A673 (cell line): ENCODE measurements at regions not wholly inside any gene's neighbourhood (a gene's known extent, or its start where the extent isn't known, plus 50 kb on each side); places are given as distances from the start of the nearest gene placed in this dataset.

Experiments used
- BruUV-seq: library from RNA; stranded (reverse); fragments of 400-500 nt; replicated peaks from 2 replicates; lab custom pipeline; 2021; lab: Mats Ljungman, UMichigan
- CTCF ChIA-PET: fragments of 300-600 bp; sonication (Branson Sonifier 250); formaldehyde crosslinking; loops from one replicate; lab custom pipeline; 2022; ENCODE audit warnings: antibody characterized with exemption; lab: Charles Lee
- POLR2A ChIA-PET: fragments of 300-600 bp; sonication (Branson Sonifier 250); formaldehyde crosslinking; loops from one replicate; lab custom pipeline; 2022; ENCODE audit warnings: antibody characterized with exemption; ENCODE audit not compliant: low non-redundant PET; lab: Charles Lee
- DNase-seq: peaks from one replicate; pipeline ENCODE4 v3.0.0-alpha.2; 2015; ENCODE audit warnings: low spot score
- H3K27ac ChIP-seq: fragments of 200-600 bp; sonication (generic); 2 replicates; pipeline ENCODE4 v1.5.1; 2016; ENCODE audit warnings: mixed run types, low read depth, mild to moderate bottlenecking, mixed read lengths, antibody characterized with exemption, low read length; ENCODE audit not compliant: poor library complexity, severe bottlenecking
- H3K27me3 ChIP-seq: fragments of 200-600 bp; sonication (generic); replicated peaks from 2 replicates; pipeline ENCODE4 v1.6.1; 2017; ENCODE audit warnings: mixed run types, low read depth, mild to moderate bottlenecking, mixed read lengths, antibody characterized with exemption, low read length; ENCODE audit not compliant: insufficient read depth, poor library complexity
- H3K36me3 ChIP-seq: fragments of 200-600 bp; sonication (generic); 2 replicates; pipeline ENCODE4 v1.6.1; 2016; ENCODE audit warnings: mixed run types, mild to moderate bottlenecking, mixed read lengths, antibody characterized with exemption, low read length; ENCODE audit not compliant: insufficient read depth, poor library complexity, severe bottlenecking
- H3K4me1 ChIP-seq: fragments of 200-600 bp; sonication (generic); 2 replicates; pipeline ENCODE4 v1.6.1; 2017; ENCODE audit warnings: mixed run types, mild to moderate bottlenecking, mixed read lengths, antibody characterized with exemption, low read length; ENCODE audit not compliant: insufficient read depth, poor library complexity, severe bottlenecking
- H3K4me3 ChIP-seq: fragments of 200-600 bp; sonication (generic); 2 replicates; pipeline ENCODE4 v1.5.1; 2016; ENCODE audit warnings: low read depth, mixed run types, mild to moderate bottlenecking, mixed read lengths, low read length; ENCODE audit not compliant: poor library complexity, severe bottlenecking
- H3K9me3 ChIP-seq: fragments of 200-600 bp; sonication (generic); 2 replicates; pipeline ENCODE4 v1.6.1; 2016; ENCODE audit warnings: mixed run types, low read depth, mild to moderate bottlenecking, mixed read lengths, antibody characterized with exemption, low read length; ENCODE audit not compliant: poor library complexity, severe bottlenecking
- EZH2 ChIP-seq: fragments of 200-600 bp; sonication (generic); IDR thresholded peaks from 2 replicates; pipeline ENCODE4 v1.6.1; 2017; ENCODE audit warnings: borderline replicate concordance, low read depth, mild to moderate bottlenecking, mixed read lengths, antibody characterized with exemption, low read length; ENCODE audit not compliant: poor library complexity, severe bottlenecking
- intact Hi-C: fragments of 100-400 bp; cut with micrococcal nuclease; formaldehyde crosslinking; loops from one replicate; pipeline ENCODE4 v1.10.0; 2022; ENCODE audit not compliant: unreplicated experiment
- TF ChIP-seq, protein P1 (sequence below): fragments of 300-800, 200-600 bp; sonication (generic); conservative IDR thresholded peaks from 2 replicates; pipeline ENCODE4 v1.5.1; 2017; ENCODE audit warnings: low read depth, mild to moderate bottlenecking, antibody characterized with exemption, low read length, moderate library complexity, mixed read lengths

- no peak for DNase-seq
- TF ChIP-seq, protein P1, sequence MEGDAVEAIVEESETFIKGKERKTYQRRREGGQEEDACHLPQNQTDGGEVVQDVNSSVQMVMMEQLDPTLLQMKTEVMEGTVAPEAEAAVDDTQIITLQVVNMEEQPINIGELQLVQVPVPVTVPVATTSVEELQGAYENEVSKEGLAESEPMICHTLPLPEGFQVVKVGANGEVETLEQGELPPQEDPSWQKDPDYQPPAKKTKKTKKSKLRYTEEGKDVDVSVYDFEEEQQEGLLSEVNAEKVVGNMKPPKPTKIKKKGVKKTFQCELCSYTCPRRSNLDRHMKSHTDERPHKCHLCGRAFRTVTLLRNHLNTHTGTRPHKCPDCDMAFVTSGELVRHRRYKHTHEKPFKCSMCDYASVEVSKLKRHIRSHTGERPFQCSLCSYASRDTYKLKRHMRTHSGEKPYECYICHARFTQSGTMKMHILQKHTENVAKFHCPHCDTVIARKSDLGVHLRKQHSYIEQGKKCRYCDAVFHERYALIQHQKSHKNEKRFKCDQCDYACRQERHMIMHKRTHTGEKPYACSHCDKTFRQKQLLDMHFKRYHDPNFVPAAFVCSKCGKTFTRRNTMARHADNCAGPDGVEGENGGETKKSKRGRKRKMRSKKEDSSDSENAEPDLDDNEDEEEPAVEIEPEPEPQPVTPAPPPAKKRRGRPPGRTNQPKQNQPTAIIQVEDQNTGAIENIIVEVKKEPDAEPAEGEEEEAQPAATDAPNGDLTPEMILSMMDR: no peak
- TF ChIP-seq EZH2: no peak
- CTCF ChIA-PET: no interaction called here
- Histone ChIP-seq H3K27ac (no peak overlapping the region), H3K4me1 (no peaks in the 10 kb centered on the region), H3K9me3 (no peaks in the 10 kb centered on the region), H3K4me3 (no peak overlapping the region), H3K36me3 (no peaks in the 10 kb centered on the region), H3K27me3 (no peaks in the 10 kb centered on the region)
- no TSS peak for BruUV-seq
- POLR2A ChIA-PET: no interaction called here
- intact Hi-C loops: no loop called here
Measured at GRCh38 chr12:77630344-77630743, 200.3 kb upstream of the NAV3 start.

GRCh38 chr12:77629141-77629540 is 201.6 kb upstream of the NAV3 start:
- H3K4me1 ChIP-seq: no peaks in the 10 kb centered on the region
- no peak overlapping the region for H3K4me3 ChIP-seq
- ChIA-PET POLR2A (no interaction called here), CTCF (no interaction called here)
- H3K36me3 ChIP-seq: no peaks in the 10 kb centered on the region
- intact Hi-C loops: no loop called here
- H3K27me3 ChIP-seq: no peaks in the 10 kb centered on the region
- TF ChIP-seq EZH2: no peak
- TF ChIP-seq, protein P1: no peak
- no TSS peak for BruUV-seq
- H3K27ac ChIP-seq: no peak overlapping the region
- no peak for DNase-seq
- no peaks in the 10 kb centered on the region for H3K9me3 ChIP-seq

DNA sequence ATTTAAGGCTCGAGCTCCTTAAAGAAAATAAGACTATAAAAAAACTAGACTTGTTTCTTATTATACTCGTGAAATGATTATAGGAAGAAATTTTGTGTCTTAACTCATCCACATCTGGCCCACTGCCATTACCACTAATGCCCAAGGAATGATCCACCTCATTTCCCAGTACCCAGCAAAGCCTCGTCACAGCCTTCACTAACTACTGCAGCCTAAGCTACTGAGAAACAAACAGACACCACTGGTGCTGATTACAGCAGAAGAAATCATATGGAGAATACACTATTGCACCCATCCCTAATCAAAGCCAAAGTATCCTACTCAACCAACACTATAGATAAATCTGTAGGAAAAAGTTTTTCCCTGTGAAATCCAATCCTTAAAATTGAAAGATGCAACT is 205.3 kb upstream of the NAV3 start:
- Histone ChIP-seq H3K27ac (no peak overlapping the region), H3K36me3 (no peaks in the 10 kb centered on the region), H3K4me3 (no peak overlapping the region), H3K9me3 (no peaks in the 10 kb centered on the region), H3K4me1 (no peaks in the 10 kb centered on the region), H3K27me3 (no peaks in the 10 kb centered on the region)
- BruUV-seq: no TSS peak
- TF ChIP-seq, protein P1: no peak
- no peak for TF ChIP-seq EZH2
- ChIA-PET POLR2A (no interaction called here), CTCF (no interaction called here)
- no peak for DNase-seq
- intact Hi-C loops: no loop called here
